Thyroid gland (tissue), 4 donors: ENCODE measurements at regions not wholly inside any gene's neighbourhood (a gene's known extent, or its start where the extent isn't known, plus 50 kb on each side); places are given as distances from the start of the nearest gene placed in this dataset.

ENCODE experiments used
- POLR2A ChIP-seq, 2 donors: fragments of 450-650 bp; IDR thresholded peaks; one replicate each; pipeline ENCODE4 v1.6.1; 2017; ENCODE audit warnings: antibody characterized with exemption in 2 of 2, mild to moderate bottlenecking in 2 of 2, moderate library complexity in 1 of 2
- TF ChIP-seq, protein P1 (sequence below), 6 experiments: fragments of 200-600 bp in 3 of 6; fragments of 450-650 bp in 3 of 6; sonication (generic) in 3 of 6; IDR thresholded peaks; one replicate each; pipeline ENCODE4 v1.5.1; 2016 to 2019; ENCODE audit warnings: antibody characterized with exemption in 6 of 6, mild to moderate bottlenecking in 2 of 6, inconsistent platforms in 1 of 6, moderate library complexity in 1 of 6

DNA sequence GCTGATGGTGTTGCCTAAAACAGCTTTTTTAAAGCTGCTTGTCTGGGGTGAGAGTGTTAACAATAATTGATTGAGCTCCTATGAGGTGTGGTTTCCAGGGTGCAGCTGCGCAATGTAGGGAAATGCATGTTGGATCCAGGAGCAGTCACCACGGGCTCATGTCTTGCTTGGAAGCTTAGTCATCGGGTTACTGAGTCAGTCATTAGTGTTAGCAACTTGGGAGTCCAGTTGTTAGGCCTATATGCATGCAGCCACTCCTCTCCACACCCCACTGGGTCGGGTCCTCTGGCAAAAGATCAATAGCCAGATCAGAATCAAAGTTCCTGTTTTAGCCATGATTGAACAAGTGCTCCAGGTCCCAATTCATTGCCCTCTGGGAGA lies 271.7 kb upstream of the CHD6 start:
- TF ChIP-seq, protein P1, sequence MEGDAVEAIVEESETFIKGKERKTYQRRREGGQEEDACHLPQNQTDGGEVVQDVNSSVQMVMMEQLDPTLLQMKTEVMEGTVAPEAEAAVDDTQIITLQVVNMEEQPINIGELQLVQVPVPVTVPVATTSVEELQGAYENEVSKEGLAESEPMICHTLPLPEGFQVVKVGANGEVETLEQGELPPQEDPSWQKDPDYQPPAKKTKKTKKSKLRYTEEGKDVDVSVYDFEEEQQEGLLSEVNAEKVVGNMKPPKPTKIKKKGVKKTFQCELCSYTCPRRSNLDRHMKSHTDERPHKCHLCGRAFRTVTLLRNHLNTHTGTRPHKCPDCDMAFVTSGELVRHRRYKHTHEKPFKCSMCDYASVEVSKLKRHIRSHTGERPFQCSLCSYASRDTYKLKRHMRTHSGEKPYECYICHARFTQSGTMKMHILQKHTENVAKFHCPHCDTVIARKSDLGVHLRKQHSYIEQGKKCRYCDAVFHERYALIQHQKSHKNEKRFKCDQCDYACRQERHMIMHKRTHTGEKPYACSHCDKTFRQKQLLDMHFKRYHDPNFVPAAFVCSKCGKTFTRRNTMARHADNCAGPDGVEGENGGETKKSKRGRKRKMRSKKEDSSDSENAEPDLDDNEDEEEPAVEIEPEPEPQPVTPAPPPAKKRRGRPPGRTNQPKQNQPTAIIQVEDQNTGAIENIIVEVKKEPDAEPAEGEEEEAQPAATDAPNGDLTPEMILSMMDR (IDR thresholded peaks at IDR 0.05), result no peak
- no peak for TF ChIP-seq POLR2A (IDR thresholded peaks at IDR 0.05)
